CD4-positive, alpha-beta memory T cell (primary cell): ENCODE measurements at regions not wholly inside any gene's neighbourhood (a gene's known extent, or its start where the extent isn't known, plus 50 kb on each side); places are given as distances from the start of the nearest gene placed in this dataset.

Source experiments
- CTCF ChIA-PET: fragments of 350-600 bp; sonication (Branson Sonifier 250); formaldehyde crosslinking; loops from one replicate; lab custom pipeline; 2021; ENCODE audit warnings: inconsistent platforms; ENCODE audit not compliant: partially characterized antibody; lab: Charles Lee
- POLR2A ChIA-PET: fragments of 350-600 bp; sonication (Branson Sonifier 250); formaldehyde crosslinking; loops from one replicate; lab custom pipeline; 2021; ENCODE audit not compliant: partially characterized antibody; lab: Charles Lee
- DNase-seq, 5 donors: peaks; one replicate each; pipeline versions ENCODE4 v3.0.0 to v3.0.0-alpha.2; 2020 to 2022; ENCODE audit warnings: mixed read lengths in 1 of 5
- H3K27ac ChIP-seq: one replicate; pipeline ENCODE4 v1.7.0; 2013; ENCODE audit warnings: low read depth, low read length
- H3K27me3 ChIP-seq: 2 replicates; pipeline ENCODE4 v1.7.0; 2013; ENCODE audit warnings: mild to moderate bottlenecking, low read length, moderate library complexity; ENCODE audit not compliant: insufficient read depth
- H3K36me3 ChIP-seq: 2 replicates; pipeline ENCODE4 v1.7.0; 2013; ENCODE audit warnings: mild to moderate bottlenecking, low read length, moderate library complexity; ENCODE audit not compliant: insufficient read depth
- H3K4me1 ChIP-seq: 2 replicates; pipeline ENCODE4 v1.7.0; 2013; ENCODE audit warnings: mild to moderate bottlenecking, low read length, moderate library complexity; ENCODE audit not compliant: insufficient read depth
- H3K4me3 ChIP-seq, 2 donors: one replicate each; pipeline ENCODE4 v1.7.0; 2013; ENCODE audit warnings: low read length in 2 of 2, mild to moderate bottlenecking in 1 of 2
- H3K9me3 ChIP-seq, 2 donors: one replicate each; pipeline ENCODE4 v1.7.0; 2013; ENCODE audit warnings: low read length in 2 of 2, control low read depth in 1 of 2; ENCODE audit not compliant: control insufficient read depth in 1 of 2
- H3K27ac Mint-ChIP-seq, 7 donors: one replicate each; pipeline ENCODE4 v1.8.0; 2020 to 2021; ENCODE audit warnings: mixed read lengths in 7 of 7, mild to moderate bottlenecking in 6 of 7, inconsistent platforms in 3 of 7, moderate library complexity in 3 of 7
- H3K27me3 Mint-ChIP-seq, 2 donors: one replicate each; pipeline ENCODE4 v1.8.0; 2020 to 2021; ENCODE audit warnings: mixed read lengths in 2 of 2
- H3K36me3 Mint-ChIP-seq, 2 donors: one replicate each; pipeline ENCODE4 v1.8.0; 2020 to 2021; ENCODE audit warnings: mixed read lengths in 2 of 2, inconsistent platforms in 1 of 2, mild to moderate bottlenecking in 1 of 2
- H3K4me1 Mint-ChIP-seq, 4 donors: one replicate each; pipeline ENCODE4 v1.8.0; 2020 to 2021; ENCODE audit warnings: mixed read lengths in 4 of 4, mild to moderate bottlenecking in 1 of 4
- H3K4me3 Mint-ChIP-seq, 8 donors: one replicate each; pipeline ENCODE4 v1.8.0; 2020 to 2021; ENCODE audit warnings: mixed read lengths in 8 of 8, mild to moderate bottlenecking in 7 of 8, moderate library complexity in 6 of 8, inconsistent platforms in 3 of 8
- H3K9me3 Mint-ChIP-seq, 8 donors: one replicate each; pipeline ENCODE4 v1.8.0; 2020 to 2021; ENCODE audit warnings: mixed read lengths in 8 of 8, mild to moderate bottlenecking in 5 of 8, inconsistent platforms in 3 of 8, moderate library complexity in 1 of 8
- intact Hi-C: fragments of 100-400 bp; cut with micrococcal nuclease; formaldehyde crosslinking; loops from one replicate; pipeline ENCODE4 v1.15.1; 2023

GRCh38 chr2:220785178-220785577 lies 786.9 kb downstream of the EPHA4 start:
- Mint-ChIP-seq H3K4me3 (no peak overlapping the region), H3K27ac (no peak overlapping the region), H3K9me3 (peaks cover 0 to 3% (median 0%) of the 10 kb centered on the region in 8 donors), H3K4me1 (no peaks in the 10 kb centered on the region), H3K27me3 (peaks cover 2 to 4% of the 10 kb centered on the region in 2 donors), H3K36me3 (no peaks in the 10 kb centered on the region)
- no peak overlapping the region for H3K27ac ChIP-seq
- ChIA-PET POLR2A (no interaction called here), CTCF (no interaction called here)
- H3K27me3 ChIP-seq, result no peaks in the 10 kb centered on the region
- no peak for DNase-seq
- H3K4me1 ChIP-seq, result no peaks in the 10 kb centered on the region
- no peaks in the 10 kb centered on the region for H3K36me3 ChIP-seq
- intact Hi-C loops, result no loop called here
- H3K9me3 ChIP-seq, result no peaks in the 10 kb centered on the region
- no peak overlapping the region for H3K4me3 ChIP-seq

- no peaks in the 10 kb centered on the region for H3K4me1 Mint-ChIP-seq
- no peaks in the 10 kb centered on the region for H3K36me3 ChIP-seq
These were observed 785.9 kb downstream of the EPHA4 start for GRCh38 chr2:220786216-220786615.

GRCh38 chr2:220787251-220787650 lies 784.9 kb downstream of the EPHA4 start:
- DNase-seq, result no peak
- Mint-ChIP-seq H3K36me3 (no peaks in the 10 kb centered on the region), H3K4me1 (no peaks in the 10 kb centered on the region), H3K9me3 (peaks cover 0 to 4% (median 0%) of the 10 kb centered on the region in 8 donors), H3K27ac (no peak overlapping the region), H3K4me3 (no peak overlapping the region), H3K27me3 (peaks cover 2 to 5% of the 10 kb centered on the region in 2 donors)
- ChIA-PET CTCF (no interaction called here), POLR2A (no interaction called here)
- intact Hi-C loops, result no loop called here
- no peaks in the 10 kb centered on the region for H3K4me1 ChIP-seq
- no peaks in the 10 kb centered on the region for H3K27me3 ChIP-seq
- no peak overlapping the region for H3K27ac ChIP-seq
- no peak overlapping the region for H3K4me3 ChIP-seq
- H3K9me3 ChIP-seq, result no peaks in the 10 kb centered on the region
- H3K36me3 ChIP-seq, result no peaks in the 10 kb centered on the region

More at GRCh38 chr2:220786216-220786615, 785.9 kb downstream of the EPHA4 start:
- no peak for DNase-seq
- no peaks in the 10 kb centered on the region for H3K4me1 ChIP-seq
- no peak overlapping the region for H3K4me3 Mint-ChIP-seq
- H3K36me3 Mint-ChIP-seq, result no peaks in the 10 kb centered on the region
- no peak overlapping the region for H3K4me3 ChIP-seq
- H3K9me3 Mint-ChIP-seq, result peaks cover 0 to 3% (median 0%) of the 10 kb centered on the region in 8 donors
- H3K27ac ChIP-seq, result no peak overlapping the region
- intact Hi-C loops, result no loop called here
- no peaks in the 10 kb centered on the region for H3K27me3 ChIP-seq
- H3K27ac Mint-ChIP-seq, result no peak overlapping the region
- H3K9me3 ChIP-seq, result no peaks in the 10 kb centered on the region
- ChIA-PET POLR2A (no interaction called here), CTCF (no interaction called here)
- peaks cover 2 to 4% of the 10 kb centered on the region in 2 donors for H3K27me3 Mint-ChIP-seq

- CTCF ChIA-PET, result no interaction called here
These were observed 782.1 kb downstream of the EPHA4 start for GRCh38 chr2:220789961-220790360.

GRCh38 chr2:220795705-220796104 lies 776.4 kb downstream of the EPHA4 start:
- Histone ChIP-seq H3K9me3 (no peaks in the 10 kb centered on the region), H3K4me1 (no peaks in the 10 kb centered on the region), H3K27me3 (no peaks in the 10 kb centered on the region), H3K27ac (no peak overlapping the region), H3K4me3 (no peak overlapping the region), H3K36me3 (no peaks in the 10 kb centered on the region)
- H3K4me1 Mint-ChIP-seq, result no peaks in the 10 kb centered on the region
- peaks cover 0 to 2% (median 0%) of the 10 kb centered on the region in 8 donors for H3K9me3 Mint-ChIP-seq
- peaks cover 2 to 3% of the 10 kb centered on the region in 2 donors for H3K27me3 Mint-ChIP-seq
- intact Hi-C loops, result no loop called here
- CTCF ChIA-PET, result no interaction called here
- no peak overlapping the region for H3K4me3 Mint-ChIP-seq
- POLR2A ChIA-PET, result no interaction called here
- no peak for DNase-seq
- no peak overlapping the region for H3K27ac Mint-ChIP-seq
- H3K36me3 Mint-ChIP-seq, result no peaks in the 10 kb centered on the region

More at GRCh38 chr2:220789961-220790360, 782.1 kb downstream of the EPHA4 start:
- no peak overlapping the region for H3K4me3 ChIP-seq
- Mint-ChIP-seq H3K27me3 (peaks cover 2 to 6% of the 10 kb centered on the region in 2 donors), H3K27ac (no peak overlapping the region), H3K36me3 (no peaks in the 10 kb centered on the region), H3K9me3 (peaks cover 0 to 4% (median 0%) of the 10 kb centered on the region in 8 donors), H3K4me1 (no peaks in the 10 kb centered on the region), H3K4me3 (no peak overlapping the region)
- no peaks in the 10 kb centered on the region for H3K36me3 ChIP-seq
- DNase-seq, result no peak
- no peak overlapping the region for H3K27ac ChIP-seq
- intact Hi-C loops, result no loop called here
- no peaks in the 10 kb centered on the region for H3K4me1 ChIP-seq
- no peaks in the 10 kb centered on the region for H3K9me3 ChIP-seq
- no peaks in the 10 kb centered on the region for H3K27me3 ChIP-seq
- POLR2A ChIA-PET, result no interaction called here

- peaks cover 1 to 5% of the 10 kb centered on the region in 2 donors for H3K27me3 Mint-ChIP-seq
These were observed 761.0 kb downstream of the EPHA4 start for GRCh38 chr2:220811115-220811514.

GRCh38 chr2:220811952-220812570 lies 760.0 kb downstream of the EPHA4 start:
- H3K4me3 Mint-ChIP-seq, result no peak overlapping the region
- H3K27ac ChIP-seq, result no peak overlapping the region
- no peaks in the 10 kb centered on the region for H3K9me3 ChIP-seq
- H3K27me3 ChIP-seq, result no peaks in the 10 kb centered on the region
- no peak overlapping the region for H3K27ac Mint-ChIP-seq
- no peaks in the 10 kb centered on the region for H3K4me1 Mint-ChIP-seq
- CTCF ChIA-PET, result no interaction called here
- no peak for DNase-seq
- no peaks in the 10 kb centered on the region for H3K36me3 Mint-ChIP-seq
- peaks cover 1 to 3% of the 10 kb centered on the region in 2 donors for H3K27me3 Mint-ChIP-seq
- H3K36me3 ChIP-seq, result no peaks in the 10 kb centered on the region
- POLR2A ChIA-PET, result no interaction called here
- H3K4me3 ChIP-seq, result no peak overlapping the region
- H3K9me3 Mint-ChIP-seq, result no peaks in the 10 kb centered on the region
- intact Hi-C loops, result no loop called here
- H3K4me1 ChIP-seq, result no peaks in the 10 kb centered on the region

More at GRCh38 chr2:220811115-220811514, 761.0 kb downstream of the EPHA4 start:
- POLR2A ChIA-PET, result no interaction called here
- Histone ChIP-seq H3K4me1 (no peaks in the 10 kb centered on the region), H3K36me3 (no peaks in the 10 kb centered on the region), H3K27ac (no peak overlapping the region), H3K9me3 (no peaks in the 10 kb centered on the region), H3K27me3 (no peaks in the 10 kb centered on the region), H3K4me3 (no peak overlapping the region)
- Mint-ChIP-seq H3K4me3 (no peak overlapping the region), H3K36me3 (no peaks in the 10 kb centered on the region), H3K4me1 (no peaks in the 10 kb centered on the region), H3K9me3 (no peaks in the 10 kb centered on the region), H3K27ac (no peak overlapping the region)
- DNase-seq, result no peak
- intact Hi-C loops, result no loop called here
- CTCF ChIA-PET, result no interaction called here
